K562 (cell line): ENCODE measurements at regions not wholly inside any gene's neighbourhood (a gene's known extent, or its start where the extent isn't known, plus 50 kb on each side); places are given as distances from the start of the nearest gene placed in this dataset.

Experiments used
- CHD1 ChIP-seq: fragments of 200-600 bp; sonication (generic); IDR thresholded peaks from one replicate; pipeline ENCODE4 v1.6.1; 2012; ENCODE audit warnings: mild to moderate bottlenecking, moderate library complexity, low read length, inconsistent platforms
- CTCF ChIP-seq, 3 experiments: IDR thresholded peaks in 2 of 3; conservative IDR thresholded peaks in 1 of 3; 2 replicates each; pipeline ENCODE4 v1.5.1; 2011 to 2012; ENCODE audit warnings: low read length in 3 of 3, mild to moderate bottlenecking in 3 of 3, control low read depth in 2 of 3, improper control_type of control experiment in 1 of 3, inconsistent platforms in 1 of 3, low read depth in 1 of 3, mixed read lengths in 1 of 3, moderate library complexity in 1 of 3; ENCODE audit not compliant: insufficient read depth in 2 of 3
- FOS ChIP-seq: IDR thresholded peaks from 3 replicates; pipeline ENCODE4 v1.6.1; 2011; ENCODE audit not compliant: insufficient read length; ENCODE audit errors: extremely low read depth
- FOXK1 ChIP-seq: sonication (generic); formaldehyde crosslinking; IDR thresholded peaks from 2 replicates; pipeline ENCODE4 v1.8.0; 2022; ENCODE audit warnings: missing genetic modification reagents, mild to moderate bottlenecking, borderline replicate concordance
- FOXM1 ChIP-seq, 2 experiments: fragments of 450-650 bp in 1 of 2; sonication (generic) in 1 of 2; formaldehyde crosslinking in 1 of 2; IDR thresholded peaks; 2 replicates each; pipeline versions ENCODE4 v1.6.1 to v1.9.0; 2017 to 2022; ENCODE audit warnings: low read depth in 2 of 2, mild to moderate bottlenecking in 2 of 2, missing genetic modification reagents in 1 of 2, moderate library complexity in 1 of 2
- HDGF ChIP-seq: fragments of 450-650 bp; IDR thresholded peaks from 2 replicates; pipeline ENCODE4 v1.6.1; 2016
- POLR2A ChIP-seq: fragments of 450-650 bp; conservative IDR thresholded peaks from 2 replicates; pipeline ENCODE4 v1.6.1; 2016
- SPI1 ChIP-seq: IDR thresholded peaks from 2 replicates; pipeline ENCODE4 v1.6.1; 2011; ENCODE audit warnings: low read depth, low read length, control low read depth, borderline replicate concordance
- TEAD4 ChIP-seq, 2 experiments: sonication (generic) in 1 of 2; formaldehyde crosslinking in 1 of 2; IDR thresholded peaks; 2 replicates each; pipeline versions ENCODE4 v1.6.1 to v1.8.0; 2012 to 2022; ENCODE audit warnings: borderline replicate concordance in 1 of 2, inconsistent platforms in 1 of 2, low read length in 1 of 2, mild to moderate bottlenecking in 1 of 2, missing genetic modification reagents in 1 of 2
- YY1 ChIP-seq, 3 experiments: IDR thresholded peaks; 2 replicates each; pipeline ENCODE4 v1.6.1; 2011; ENCODE audit warnings: low read length in 2 of 3, mild to moderate bottlenecking in 2 of 3, moderate library complexity in 2 of 3, borderline replicate concordance in 1 of 3, control low read depth in 1 of 3, low read depth in 1 of 3; ENCODE audit not compliant: insufficient read depth in 3 of 3, insufficient replicate concordance in 2 of 3, control insufficient read depth in 1 of 3, insufficient read length in 1 of 3; ENCODE audit errors: extremely low read depth in 1 of 3
- ZKSCAN1 ChIP-seq: fragments of 150-350 bp; IDR thresholded peaks from 2 replicates; pipeline ENCODE4 v1.6.1; 2016; ENCODE audit warnings: low read depth, low read length
- TF ChIP-seq, protein P1 (sequence below): sonication (generic); formaldehyde crosslinking; IDR thresholded peaks from 2 replicates; pipeline ENCODE4 v1.8.1; 2022; ENCODE audit warnings: missing genetic modification reagents
- TF ChIP-seq, protein P2 (sequence below): IDR thresholded peaks from 2 replicates; pipeline ENCODE4 v1.6.1; 2011; ENCODE audit not compliant: insufficient read length; ENCODE audit errors: extremely low read depth

GRCh38 chr13:99816321-99816720 lies 155.2 kb downstream of the ZIC5 start:
- no peak for TF ChIP-seq HDGF
- no peak for TF ChIP-seq FOXK1
- no peak for TF ChIP-seq TEAD4 (IDR thresholded peaks at IDR 0.05; ENCODE audit: low read length)
- TF ChIP-seq TEAD4 (CRISPR knock-in tag; IDR thresholded peaks at IDR 0.05; ENCODE audit: borderline replicate concordance), result no peak
- TF ChIP-seq, protein P1, sequence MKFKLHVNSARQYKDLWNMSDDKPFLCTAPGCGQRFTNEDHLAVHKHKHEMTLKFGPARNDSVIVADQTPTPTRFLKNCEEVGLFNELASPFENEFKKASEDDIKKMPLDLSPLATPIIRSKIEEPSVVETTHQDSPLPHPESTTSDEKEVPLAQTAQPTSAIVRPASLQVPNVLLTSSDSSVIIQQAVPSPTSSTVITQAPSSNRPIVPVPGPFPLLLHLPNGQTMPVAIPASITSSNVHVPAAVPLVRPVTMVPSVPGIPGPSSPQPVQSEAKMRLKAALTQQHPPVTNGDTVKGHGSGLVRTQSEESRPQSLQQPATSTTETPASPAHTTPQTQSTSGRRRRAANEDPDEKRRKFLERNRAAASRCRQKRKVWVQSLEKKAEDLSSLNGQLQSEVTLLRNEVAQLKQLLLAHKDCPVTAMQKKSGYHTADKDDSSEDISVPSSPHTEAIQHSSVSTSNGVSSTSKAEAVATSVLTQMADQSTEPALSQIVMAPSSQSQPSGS (CRISPR knock-in tag), result no peak
- TF ChIP-seq CTCF (IDR thresholded peaks at IDR 0.05 in 2 of 3, conservative IDR thresholded peaks at IDR 0.05 in 1 of 3; ENCODE audit: insufficient read depth in 2 of 3, low read depth in 1 of 3, low read length in 3 of 3), result no peak
- no peak for TF ChIP-seq YY1 (IDR thresholded peaks at IDR 0.05; ENCODE audit: borderline replicate concordance in 1 of 3, control insufficient read depth in 1 of 3, extremely low read depth in 1 of 3, insufficient read depth in 3 of 3, insufficient read length in 1 of 3, insufficient replicate concordance in 2 of 3, low read depth in 1 of 3, low read length in 2 of 3)
- no peak for TF ChIP-seq CHD1
- no peak for TF ChIP-seq FOS
- TF ChIP-seq, protein P2, sequence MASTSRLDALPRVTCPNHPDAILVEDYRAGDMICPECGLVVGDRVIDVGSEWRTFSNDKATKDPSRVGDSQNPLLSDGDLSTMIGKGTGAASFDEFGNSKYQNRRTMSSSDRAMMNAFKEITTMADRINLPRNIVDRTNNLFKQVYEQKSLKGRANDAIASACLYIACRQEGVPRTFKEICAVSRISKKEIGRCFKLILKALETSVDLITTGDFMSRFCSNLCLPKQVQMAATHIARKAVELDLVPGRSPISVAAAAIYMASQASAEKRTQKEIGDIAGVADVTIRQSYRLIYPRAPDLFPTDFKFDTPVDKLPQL, result no peak
- TF ChIP-seq ZKSCAN1, result no peak
- no peak for TF ChIP-seq POLR2A
- TF ChIP-seq SPI1, result no peak
- TF ChIP-seq FOXM1 (IDR thresholded peaks at IDR 0.05; ENCODE audit: low read depth), result no peak
- TF ChIP-seq FOXM1 (CRISPR knock-in tag; IDR thresholded peaks at IDR 0.05; ENCODE audit: low read depth), result no peak
